HG03442 (cell line): ENCODE measurements at regions not wholly inside any gene's neighbourhood (a gene's known extent, or its start where the extent isn't known, plus 50 kb on each side); places are given as distances from the start of the nearest gene placed in this dataset.
A peak's percentile ranks its signal among the peaks of the same experiment; 100 is the strongest.

Experiments used
- ATAC-seq: cut with Tn5 transposase; IDR thresholded peaks from one replicate; pipeline ENCODE4 v1.9.1; 2021; ENCODE audit warnings: mild to moderate bottlenecking, moderate library complexity; ENCODE audit not compliant: unreplicated experiment

DNA sequence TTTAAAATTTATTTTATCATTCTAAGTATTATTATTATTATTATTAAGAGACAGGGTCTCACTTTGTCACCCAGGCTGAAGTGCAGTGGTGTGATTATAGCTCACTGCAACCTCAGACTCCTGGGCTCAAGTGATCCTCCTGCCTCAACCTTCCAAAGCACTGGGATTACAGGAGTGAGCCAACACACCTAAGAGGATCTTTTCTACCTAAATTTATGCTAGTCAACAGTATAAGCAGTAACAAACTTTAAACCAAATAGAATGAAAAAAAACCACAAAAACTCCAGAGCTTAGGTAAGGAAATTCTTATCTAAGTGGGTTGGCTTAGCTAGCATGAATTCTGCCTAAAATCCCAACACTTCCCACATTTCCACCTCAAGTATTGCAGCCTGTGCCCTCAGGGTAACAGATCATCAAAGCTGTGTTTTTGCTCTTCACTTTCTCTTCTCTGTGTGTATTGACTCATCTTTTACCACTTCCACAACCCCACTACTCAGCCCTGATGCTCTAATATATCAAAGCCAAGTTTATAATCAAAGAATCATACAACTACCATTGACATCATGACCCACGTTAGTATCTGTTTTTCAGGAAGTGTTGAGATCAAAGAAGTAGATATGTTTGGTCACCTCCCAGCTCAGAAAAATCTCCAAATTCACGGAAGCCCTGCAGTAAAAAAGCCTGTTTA, 93.7 kb upstream of the SPON1 start:
- no peak for ATAC-seq

GRCh38 chr11:13869398-13869886, 93.1 kb upstream of the SPON1 start:
- ATAC-seq, result no peak

- no peak for ATAC-seq
Observed at GRCh38 chr11:13874597-13874996, 87.9 kb upstream of the SPON1 start.

- ATAC-seq, result no peak
Observed at GRCh38 chr11:13875643-13876042, 86.9 kb upstream of the SPON1 start.

- ATAC-seq, result no peak
Observed at GRCh38 chr11:13876423-13876822, 86.1 kb upstream of the SPON1 start.

- ATAC-seq, result no peak
Observed at GRCh38 chr11:13878077-13878476, 84.4 kb upstream of the SPON1 start.

GRCh38 chr11:13880634-13881033, 81.9 kb upstream of the SPON1 start:
- ATAC-seq, result no peak

- no peak for ATAC-seq
Observed at GRCh38 chr11:13881226-13881905, 81.2 kb upstream of the SPON1 start.

DNA sequence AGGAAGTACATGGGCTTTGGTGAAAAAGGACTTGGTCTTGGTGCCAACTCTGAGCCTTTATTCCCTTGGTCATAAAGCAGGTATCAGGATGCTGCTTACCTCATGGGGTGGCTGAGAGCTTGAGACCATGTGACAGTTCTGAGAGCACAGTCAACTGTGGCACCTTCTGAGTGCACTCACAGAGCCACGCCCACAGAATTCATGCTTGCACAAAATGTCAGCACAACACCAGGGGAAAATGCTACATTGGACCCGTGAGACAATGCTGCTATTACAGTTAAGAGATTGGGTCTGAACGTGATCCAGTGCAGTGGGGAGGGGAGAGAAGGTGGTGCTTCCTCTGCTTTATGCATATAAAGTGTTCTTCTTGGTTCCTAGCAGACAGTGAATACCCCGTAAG, 79.5 kb upstream of the SPON1 start:
- ATAC-seq, result peak; percentile 72

DNA sequence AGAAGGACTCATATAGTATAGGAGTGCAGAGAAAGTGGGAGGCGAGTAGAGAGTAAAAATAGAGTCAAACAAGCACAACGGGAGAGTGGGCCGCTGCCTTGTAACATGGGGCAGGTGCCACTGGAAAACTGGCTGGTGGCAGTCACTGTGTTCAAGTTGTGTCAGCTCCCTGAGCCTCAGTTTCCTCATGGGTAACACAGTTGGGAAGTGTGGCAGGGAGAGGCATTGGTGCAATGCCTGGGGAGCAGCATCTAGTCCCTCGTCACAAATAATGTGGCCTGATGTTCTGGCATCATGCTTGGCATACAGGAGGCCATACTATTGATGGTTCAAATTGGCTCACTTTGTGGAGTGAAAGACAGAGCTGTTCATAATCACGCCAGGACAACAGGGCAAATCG, 78.9 kb upstream of the SPON1 start:
- ATAC-seq, result no peak

GRCh38 chr11:13884158-13884799, 78.2 kb upstream of the SPON1 start:
- no peak for ATAC-seq

- ATAC-seq, result no peak
Observed at GRCh38 chr11:13885083-13885482, 77.4 kb upstream of the SPON1 start.

DNA sequence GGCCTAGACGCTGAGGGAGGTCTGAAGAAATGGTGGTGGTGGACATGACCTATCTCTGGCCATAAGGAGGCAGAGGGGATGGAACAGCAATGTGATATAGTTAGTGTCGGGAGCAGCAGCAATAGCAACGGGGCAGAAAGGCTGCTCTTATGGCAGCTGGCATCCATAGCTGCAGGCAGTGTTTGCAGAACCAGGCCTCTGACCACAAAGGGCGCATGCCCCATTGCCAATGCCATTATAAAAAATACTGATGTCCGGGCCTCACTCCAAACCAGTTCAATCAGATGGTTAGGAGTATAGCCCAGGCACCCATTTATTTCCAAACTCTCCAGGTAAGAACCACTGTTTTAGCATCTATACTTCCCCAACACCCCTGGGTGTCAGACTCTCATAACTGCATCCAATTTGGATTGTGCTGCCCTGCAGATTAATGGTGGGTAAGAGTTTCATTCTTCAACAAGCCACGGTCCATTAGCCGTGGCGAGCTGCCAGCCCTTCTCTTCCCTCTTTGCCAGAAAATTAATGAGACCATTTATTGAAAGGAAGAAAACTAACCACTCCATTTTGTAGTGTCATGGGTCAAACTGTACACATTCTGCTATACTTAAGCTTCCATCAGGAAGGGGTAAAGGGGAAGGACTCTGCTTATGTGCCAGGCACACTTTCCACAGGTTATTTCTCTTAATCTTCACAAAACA, 72.8 kb upstream of the SPON1 start:
- ATAC-seq, result no peak

DNA sequence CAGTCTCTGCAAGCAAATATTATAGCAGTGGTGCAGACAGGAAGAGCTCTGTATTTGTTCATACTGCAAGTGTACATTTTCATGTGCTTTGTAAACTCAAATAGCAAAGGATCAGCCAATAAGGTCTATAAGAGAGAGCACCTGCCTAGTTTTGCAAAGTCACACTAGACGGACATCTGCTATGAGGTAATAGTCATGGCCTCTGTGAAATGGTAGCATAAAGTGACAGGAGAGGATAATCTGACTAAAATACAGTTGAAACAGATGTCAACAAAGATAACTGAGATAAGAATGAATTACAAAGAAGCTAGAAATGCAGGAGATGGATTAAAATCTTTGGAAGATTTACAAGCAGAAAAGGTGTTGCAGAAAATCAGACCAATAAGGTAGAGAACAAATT, 70.6 kb upstream of the SPON1 start:
- ATAC-seq, result no peak

- ATAC-seq, result no peak
Observed at GRCh38 chr11:13896175-13896980, 66.1 kb upstream of the SPON1 start.

GRCh38 chr11:13896981-13897353, 65.6 kb upstream of the SPON1 start:
- ATAC-seq, result no peak

- ATAC-seq, result no peak
Observed at GRCh38 chr11:13897646-13898276, 64.8 kb upstream of the SPON1 start.

DNA sequence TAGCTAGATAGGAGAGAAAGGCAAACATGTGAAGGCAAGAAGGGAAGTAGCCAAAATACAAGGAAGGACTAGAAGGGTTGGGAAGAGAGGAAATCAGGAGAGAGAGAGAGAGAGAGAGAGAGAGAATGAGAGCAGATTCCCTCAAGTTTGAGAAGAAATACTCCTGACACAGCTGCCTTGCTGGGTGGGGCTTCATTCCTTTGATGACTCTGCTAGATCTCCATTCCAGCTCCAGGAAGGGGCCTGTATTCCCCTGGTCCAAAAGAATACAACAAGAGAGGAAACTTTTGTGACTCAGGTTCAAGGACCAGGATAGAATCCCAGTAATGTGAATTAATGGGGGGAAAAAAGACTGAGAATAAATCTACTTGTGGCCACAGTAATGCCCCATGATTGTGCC, 62.9 kb upstream of the SPON1 start:
- no peak for ATAC-seq

DNA sequence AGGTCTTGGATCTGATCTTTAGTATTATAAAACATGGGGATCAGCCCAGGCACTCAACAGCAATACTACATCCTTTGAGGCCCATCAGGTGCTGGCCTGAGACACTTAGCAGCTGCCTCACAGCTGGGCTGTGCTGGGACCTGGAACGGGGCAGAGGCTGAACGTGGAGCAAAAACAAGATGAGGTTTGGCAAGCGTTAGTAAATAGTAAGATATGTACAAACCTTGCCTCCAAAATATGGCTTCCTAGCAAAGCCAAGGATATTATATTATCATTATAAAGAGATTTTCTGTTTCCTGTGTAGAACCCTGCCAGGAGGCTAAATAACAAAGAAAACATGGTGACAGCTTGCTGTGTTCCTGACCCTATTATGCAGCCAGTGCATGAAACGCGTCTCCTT, 60.0 kb upstream of the SPON1 start:
- no peak for ATAC-seq

DNA sequence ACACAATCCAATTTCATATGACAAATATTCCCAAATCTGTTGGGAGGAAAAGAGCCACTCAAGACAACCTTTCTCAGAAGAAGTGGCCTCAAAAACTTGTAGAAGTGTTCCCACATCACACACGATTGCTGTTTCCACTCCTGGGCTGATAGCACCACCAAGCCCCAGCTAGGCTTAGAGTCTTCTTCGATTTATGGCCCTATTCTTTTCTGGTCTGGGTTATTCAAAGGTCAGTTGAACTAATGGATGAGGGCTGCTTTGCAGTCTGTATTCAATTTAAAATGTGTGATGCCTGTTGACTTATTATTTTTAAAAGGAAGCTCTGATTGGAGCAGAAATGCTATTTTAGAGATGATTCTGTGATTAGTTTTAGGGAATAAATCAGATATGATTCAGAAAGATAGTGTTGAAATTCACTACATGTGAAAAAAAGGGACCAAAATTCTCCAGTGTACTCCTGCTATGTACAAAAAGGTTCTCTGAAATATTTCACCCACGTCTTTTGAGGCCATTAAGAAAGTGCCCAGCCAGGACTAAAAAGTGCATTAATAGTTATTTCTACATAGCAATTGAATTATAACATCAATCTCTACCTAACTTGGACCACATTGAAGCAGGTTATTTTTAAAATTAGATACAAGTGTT, 57.3 kb upstream of the SPON1 start:
- no peak for ATAC-seq
